Activated CD4-positive, alpha-beta T cell treated with anti-CD3 and anti-CD28 coated beads, Interleukin-2, amount 50 U/mL, for 4 hours (primary cell): ENCODE measurements at regions not wholly inside any gene's neighbourhood (a gene's known extent, or its start where the extent isn't known, plus 50 kb on each side); places are given as distances from the start of the nearest gene placed in this dataset.

Source experiments
- DNase-seq, 2 experiments: peaks; one replicate each; pipeline ENCODE4 v3.0.0-alpha.2; 2020

- no peak for DNase-seq
Observed at GRCh38 chr21:25118648-25119047, 488.6 kb downstream of the MRPL39 start.

DNA sequence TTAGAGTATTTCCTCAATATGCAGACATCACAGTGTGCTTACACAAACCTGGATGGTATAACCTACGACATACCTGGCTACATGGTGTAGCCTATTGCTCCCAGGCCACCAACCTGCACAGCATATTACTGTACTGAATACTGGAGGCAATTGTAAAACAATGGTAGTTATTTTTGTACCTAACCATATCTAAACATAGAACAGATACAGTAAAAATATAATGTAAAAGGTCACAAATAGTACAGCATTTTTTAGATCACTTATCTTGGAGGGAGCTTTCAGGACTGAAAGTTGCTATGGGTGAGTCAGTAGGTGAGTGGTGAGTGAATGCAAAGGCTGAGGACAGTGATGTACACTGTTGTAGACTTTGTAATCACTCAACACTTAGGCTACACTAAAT is 492.3 kb downstream of the MRPL39 start:
- DNase-seq = no peak

DNA sequence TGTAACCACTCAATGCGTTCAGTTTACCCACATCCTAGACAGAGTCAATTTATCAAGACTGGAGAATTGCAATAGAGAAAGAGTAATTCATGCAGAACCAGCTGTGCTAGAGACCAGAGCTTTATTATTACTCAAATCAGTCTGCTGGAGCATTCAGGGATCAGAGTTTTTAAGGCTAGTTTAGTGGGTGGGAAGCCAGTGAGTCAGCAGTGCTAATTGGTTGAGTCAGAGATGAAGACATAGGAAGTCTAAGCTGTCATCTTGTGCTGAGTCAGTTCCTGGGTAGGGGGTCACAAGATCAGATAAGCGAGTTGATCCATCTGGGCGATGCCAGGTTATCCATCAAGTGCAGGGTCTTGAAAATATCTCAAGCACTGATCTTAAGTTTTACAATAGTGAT is 499.6 kb downstream of the MRPL39 start:
- no peak for DNase-seq

GRCh38 chr21:25103500-25104207 is 503.6 kb downstream of the MRPL39 start:
- no peak for DNase-seq

DNA sequence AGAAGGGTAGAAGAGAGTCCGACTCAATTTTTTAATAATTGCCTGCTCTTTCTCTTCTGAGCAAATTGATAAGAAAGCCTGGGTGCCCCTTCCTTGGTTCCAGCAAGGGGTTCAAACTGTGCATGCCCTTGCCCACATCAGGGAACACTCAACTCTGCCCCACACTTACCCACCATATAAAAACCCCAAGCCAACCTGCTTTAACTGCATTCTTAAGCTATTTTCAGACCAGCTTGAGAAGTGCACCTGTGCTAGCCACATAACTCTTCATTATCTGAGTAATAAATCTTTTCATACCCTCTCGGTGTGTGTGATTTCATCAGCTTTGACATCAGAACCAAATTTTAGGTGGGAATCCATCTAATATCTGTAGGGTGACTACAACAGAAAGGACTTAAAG is 509.6 kb downstream of the MRPL39 start:
- DNase-seq = no peak

DNA sequence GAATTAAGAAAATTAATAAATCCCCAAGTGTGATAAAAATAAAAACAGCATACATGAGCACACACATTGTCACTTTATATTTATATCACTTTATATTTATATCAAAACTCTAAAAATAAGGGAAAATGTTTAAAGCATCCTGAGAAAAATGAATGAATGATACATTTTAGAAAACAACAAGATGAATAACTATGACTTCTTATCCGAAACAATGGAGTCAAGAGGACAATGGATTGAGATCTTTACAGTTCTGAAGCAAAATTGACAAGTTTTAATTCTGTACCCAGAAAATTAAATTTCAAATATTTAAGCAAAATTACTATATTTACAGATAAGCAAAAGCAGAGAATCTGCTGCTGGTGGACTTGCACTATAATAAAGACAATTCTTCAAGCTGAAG is 512.6 kb downstream of the MRPL39 start:
- no peak for DNase-seq

GRCh38 chr21:25092441-25093011 is 514.8 kb downstream of the MRPL39 start:
- DNase-seq = no peak

DNA sequence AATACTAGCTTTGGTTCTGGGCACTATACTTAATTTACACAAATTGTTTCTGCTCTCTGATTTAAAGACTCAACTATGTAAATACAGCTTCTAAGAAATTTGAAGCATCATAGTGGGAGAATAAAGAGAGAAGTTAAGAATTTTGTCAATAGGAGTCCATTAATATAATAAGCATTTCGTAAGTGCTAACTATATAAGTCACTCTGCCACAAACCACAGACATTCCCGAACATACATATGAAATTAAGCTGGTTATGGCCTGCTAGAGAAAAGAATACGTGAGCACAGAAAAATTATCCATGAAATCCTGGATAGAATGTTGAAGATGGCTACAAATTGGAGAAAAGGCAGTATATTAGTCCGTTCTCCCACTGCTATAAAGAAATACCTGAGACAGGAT is 526.2 kb downstream of the MRPL39 start:
- DNase-seq = no peak

- no peak for DNase-seq
Observed at GRCh38 chr21:25080661-25081060, 526.6 kb downstream of the MRPL39 start.

DNA sequence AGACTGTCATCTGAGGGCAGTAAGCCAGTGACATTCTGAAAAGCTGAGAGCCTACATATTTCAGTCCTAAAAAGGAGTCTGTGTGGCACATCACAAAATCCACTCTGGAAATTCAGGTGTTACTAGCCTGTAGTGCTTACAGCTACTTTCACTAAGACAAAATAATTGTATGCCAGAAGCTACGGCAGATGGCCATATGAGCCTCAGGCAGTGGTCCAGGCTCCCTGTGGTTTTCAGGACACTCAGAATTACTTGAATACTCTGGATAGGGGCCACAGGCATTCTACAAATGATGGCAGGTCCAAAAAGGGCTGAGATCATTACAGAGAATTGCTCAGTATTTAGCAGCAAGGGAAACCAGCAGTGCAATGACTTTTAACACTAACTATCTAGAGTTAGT is 527.1 kb downstream of the MRPL39 start:
- no peak for DNase-seq

DNA sequence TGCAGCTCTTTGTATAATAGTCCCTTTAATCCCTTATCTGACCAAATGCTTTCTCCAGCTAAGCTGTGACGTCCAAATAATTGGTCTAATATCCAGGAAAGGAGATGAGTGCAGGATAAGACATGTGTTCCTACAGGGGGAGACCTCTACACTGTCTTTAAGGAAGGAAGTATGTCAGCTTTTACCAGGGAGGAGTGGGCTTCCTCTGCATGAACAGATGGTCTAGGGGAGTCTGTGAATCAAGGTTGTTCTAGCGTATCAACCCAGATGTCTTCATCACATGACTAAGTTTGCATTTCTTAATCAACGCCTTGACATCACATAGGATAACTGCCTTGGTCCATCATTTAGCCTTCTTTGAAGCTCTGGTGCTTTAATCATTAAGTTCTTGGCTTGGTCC is 528.2 kb downstream of the MRPL39 start:
- DNase-seq = no peak

- no peak for DNase-seq
Observed at GRCh38 chr21:25062061-25062460, 545.2 kb downstream of the MRPL39 start.

GRCh38 chr21:25054689-25055088 is 552.6 kb downstream of the MRPL39 start:
- no peak for DNase-seq

DNA sequence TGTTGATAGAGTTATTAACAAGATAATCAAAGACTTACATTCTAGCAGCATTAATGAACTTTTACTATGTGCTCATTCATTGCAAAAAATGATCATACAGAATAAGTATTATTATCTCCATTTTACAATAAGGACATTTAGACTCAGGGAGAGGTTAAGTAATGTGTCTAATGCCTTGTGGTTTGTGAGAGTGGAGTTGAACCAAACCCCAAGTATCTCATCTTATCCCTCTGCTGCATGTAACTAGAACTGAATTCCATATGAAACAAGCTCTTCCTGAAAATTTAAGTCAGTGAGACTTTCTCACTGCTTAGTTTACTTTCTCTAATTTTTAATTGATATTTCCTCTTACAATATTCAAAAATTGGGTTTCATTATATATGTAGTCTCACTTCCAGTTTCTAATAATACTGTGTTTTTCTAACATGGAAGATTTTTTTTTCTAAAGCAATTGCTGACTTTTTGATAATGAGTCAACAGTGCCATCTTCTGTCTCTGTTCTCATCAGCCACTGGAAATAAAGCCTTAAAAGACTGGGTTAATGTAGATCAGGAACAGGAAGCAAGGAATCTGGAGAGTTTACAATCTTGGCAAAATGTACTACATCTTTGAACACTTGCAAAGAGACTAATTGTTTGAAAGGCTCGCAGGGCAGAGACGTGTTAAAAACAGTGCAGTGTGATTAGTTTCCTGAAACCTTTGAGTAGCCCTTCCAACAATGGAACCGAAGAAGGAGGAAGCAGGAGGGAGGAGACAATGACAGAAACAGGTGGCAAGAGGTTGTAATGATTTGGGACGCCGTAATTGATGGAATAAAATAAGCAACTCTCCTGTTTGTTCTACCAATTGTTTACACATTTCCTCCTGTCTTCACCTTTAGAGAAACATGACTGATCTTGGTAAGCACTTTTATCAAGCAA is 567.6 kb downstream of the MRPL39 start:
- no peak for DNase-seq

DNA sequence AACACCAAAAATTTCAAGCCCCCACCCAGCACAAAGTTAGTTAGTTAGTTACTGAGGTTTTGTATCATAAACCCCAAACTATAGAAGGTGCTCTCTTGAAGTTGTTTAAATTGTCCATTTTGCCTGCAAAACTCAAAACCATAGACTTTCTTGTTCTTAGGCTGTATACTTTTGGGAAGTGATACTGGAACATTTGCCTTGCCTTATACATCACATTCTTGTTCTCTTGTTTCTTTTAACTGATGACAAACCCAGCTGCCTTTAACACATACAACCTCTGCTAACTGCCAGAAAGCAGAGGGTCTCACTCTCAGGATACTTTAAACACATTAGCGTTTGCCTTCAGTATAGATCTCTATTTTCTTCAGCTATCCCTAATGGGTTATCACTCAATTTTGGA is 570.5 kb downstream of the MRPL39 start:
- DNase-seq = no peak

DNA sequence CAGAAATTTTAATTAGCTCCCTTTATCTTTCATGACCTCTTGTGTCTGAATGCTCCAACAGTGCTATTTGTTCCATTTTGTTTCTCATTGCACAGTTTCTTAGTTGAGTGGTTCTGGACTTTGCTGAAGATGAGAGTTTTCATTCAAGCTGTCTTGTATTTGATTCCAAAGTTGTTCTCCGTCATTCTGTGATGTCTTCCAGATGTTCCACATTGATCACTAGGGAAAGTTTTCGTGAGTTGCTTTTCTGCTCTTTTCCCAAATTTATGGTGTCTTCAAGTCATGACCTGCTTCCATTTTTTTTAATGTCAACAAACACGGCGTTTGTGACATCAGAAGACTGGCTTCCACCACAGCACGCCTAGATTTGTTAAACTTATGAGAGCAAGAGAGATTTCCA is 575.5 kb downstream of the MRPL39 start:
- DNase-seq = no peak

- no peak for DNase-seq
Observed at GRCh38 chr21:25029580-25029979, 577.7 kb downstream of the MRPL39 start.

DNA sequence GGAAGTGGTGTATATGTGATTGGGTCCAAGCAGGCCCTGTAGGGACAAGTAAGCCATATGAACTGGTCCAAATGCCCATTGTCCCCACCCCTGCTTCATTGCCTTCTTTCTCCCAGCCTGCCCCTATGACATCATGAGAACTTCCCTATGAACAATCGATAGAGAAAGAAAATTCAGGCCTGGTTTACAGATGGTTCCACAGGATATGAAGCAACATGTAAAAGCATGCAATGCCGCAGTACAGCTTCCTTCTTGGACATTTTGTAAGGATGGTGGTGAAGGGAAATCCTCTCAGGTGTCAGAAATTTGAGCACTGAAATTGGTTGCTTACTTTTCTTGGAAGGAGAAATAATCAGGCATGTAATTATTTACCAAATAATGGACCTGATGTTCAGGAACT is 581.7 kb downstream of the MRPL39 start:
- no peak for DNase-seq

GRCh38 chr21:25024639-25025038 is 582.6 kb downstream of the MRPL39 start:
- no peak for DNase-seq

GRCh38 chr21:25005388-25005787 is 601.9 kb downstream of the MRPL39 start:
- DNase-seq = no peak

- no peak for DNase-seq
Observed at GRCh38 chr21:25002676-25003075, 604.6 kb downstream of the MRPL39 start.

DNA sequence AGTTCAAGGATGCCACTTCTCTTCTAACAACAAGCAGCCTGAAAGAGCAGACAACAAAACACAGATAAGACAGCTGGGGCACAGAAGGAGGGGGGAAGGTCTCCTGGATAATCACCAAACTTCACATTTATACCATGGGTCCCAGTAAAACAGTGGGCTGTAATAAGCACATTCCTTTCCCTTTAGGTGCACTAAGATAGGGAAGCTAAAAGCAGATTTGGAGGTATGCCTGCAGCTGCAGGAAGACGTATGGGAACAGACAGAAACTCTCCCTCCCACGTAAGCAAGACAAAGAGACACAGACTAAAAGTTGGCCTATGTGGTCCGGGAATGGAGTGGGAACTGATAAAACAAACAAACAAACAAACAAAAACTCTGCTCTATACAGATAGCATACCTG is 612.1 kb downstream of the MRPL39 start:
- no peak for DNase-seq

DNA sequence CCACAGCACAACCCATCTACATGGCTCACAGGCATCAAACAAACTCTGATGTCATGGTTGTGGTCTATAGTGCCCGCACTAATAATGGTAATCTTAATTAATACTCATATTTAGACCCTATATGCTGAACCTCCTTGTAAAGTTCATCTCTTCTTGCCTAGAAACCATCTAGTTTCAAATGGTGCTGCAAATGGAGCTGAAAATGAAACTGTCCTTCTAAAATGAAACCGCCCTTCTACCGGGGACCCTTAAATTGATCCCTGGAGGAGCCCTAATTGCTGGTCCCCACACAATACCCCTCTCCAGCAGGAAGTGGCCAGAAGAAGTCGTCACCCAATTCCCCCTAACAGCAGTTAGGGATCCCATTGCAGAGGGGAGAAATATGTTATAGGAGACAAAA is 612.6 kb downstream of the MRPL39 start:
- no peak for DNase-seq

DNA sequence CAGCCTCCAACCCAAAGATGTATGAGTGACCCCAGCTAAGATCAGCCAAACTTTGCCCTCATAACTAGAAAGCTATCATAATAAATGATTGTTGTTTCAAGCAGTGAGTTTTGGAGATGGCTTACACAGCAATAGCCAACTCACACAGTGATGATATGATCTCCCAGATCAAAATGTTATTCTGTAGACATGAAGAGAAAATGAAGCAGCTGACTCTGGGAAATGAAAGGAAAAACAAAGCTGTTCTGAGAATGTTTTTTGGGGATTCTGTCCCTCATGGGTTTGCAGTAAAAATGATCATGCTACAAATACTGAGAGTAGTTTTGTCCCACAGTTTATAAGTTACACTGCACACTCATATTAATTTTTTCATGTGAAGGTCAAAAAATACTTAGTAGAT is 617.8 kb downstream of the MRPL39 start:
- DNase-seq = no peak
